IMR-90 (cell line): ENCODE measurements at regions not wholly inside any gene's neighbourhood (a gene's known extent, or its start where the extent isn't known, plus 50 kb on each side); places are given as distances from the start of the nearest gene placed in this dataset.

Source experiments
- ATAC-seq: fragments of 200-7000 bp; cut with Tn5 transposase; 2 replicates; pipeline ENCODE4 v1.9.1; 2020; ENCODE audit warnings: low read depth, mild to moderate bottlenecking, moderate library complexity
- BruUV-seq: library from RNA; stranded (reverse); fragments of 400-500 nt; replicated peaks from 2 replicates; lab custom pipeline; 2021; lab: Mats Ljungman, UMichigan
- CTCF ChIA-PET: fragments of 300-600 bp; formaldehyde crosslinking; extraction: SDS; loops from one replicate; lab custom pipeline; 2021; ENCODE audit warnings: antibody characterized with exemption; lab: Yijun Ruan, JAX
- POLR2A ChIA-PET: fragments of 300-600 bp; sonication (Branson Sonifier 250); formaldehyde crosslinking; loops from one replicate; lab custom pipeline; 2022; ENCODE audit warnings: antibody characterized with exemption; ENCODE audit not compliant: unreplicated experiment; lab: Charles Lee
- DNase-seq: peaks from one replicate; pipeline ENCODE4 v3.0.0; 2013
- H2AFZ ChIP-seq: replicated peaks from 2 replicates; pipeline ENCODE3; 2013; ENCODE audit warnings: low read length, mild to moderate bottlenecking; ENCODE audit not compliant: poor library complexity
- H2AK5ac ChIP-seq: 2 replicates; pipeline ENCODE4 v1.6.1; 2013; ENCODE audit warnings: low read depth, low read length, inconsistent platforms
- H2AK9ac ChIP-seq: replicated peaks from 2 replicates; pipeline ENCODE3; 2013; ENCODE audit warnings: mild to moderate bottlenecking, low read depth, low read length, moderate library complexity; ENCODE audit not compliant: poor library complexity
- H2BK120ac ChIP-seq: 2 replicates; pipeline ENCODE4 v1.6.1; 2013; ENCODE audit warnings: low read depth, low read length, inconsistent platforms
- H2BK15ac ChIP-seq: 3 replicates; pipeline ENCODE4 v1.6.1; 2013; ENCODE audit warnings: low read depth, low read length, inconsistent platforms
- H2BK20ac ChIP-seq: 2 replicates; pipeline ENCODE4 v1.6.1; 2013; ENCODE audit warnings: low read depth, mild to moderate bottlenecking, inconsistent platforms, low read length, moderate library complexity
- H2BK5ac ChIP-seq: 2 replicates; pipeline ENCODE4 v1.6.1; 2013; ENCODE audit warnings: mild to moderate bottlenecking, low read depth, low read length, inconsistent platforms; ENCODE audit not compliant: poor library complexity, severe bottlenecking
- H3K14ac ChIP-seq: replicated peaks from 2 replicates; pipeline ENCODE4 v1.6.1; 2013; ENCODE audit warnings: low read depth, low read length, inconsistent platforms
- H3K18ac ChIP-seq: 2 replicates; pipeline ENCODE4 v1.6.1; 2013; ENCODE audit warnings: low read depth, low read length, control low read depth
- H3K23ac ChIP-seq: 2 replicates; pipeline ENCODE4 v1.6.1; 2013; ENCODE audit warnings: low read depth, low read length, inconsistent platforms
- H3K27ac ChIP-seq: 2 replicates; pipeline ENCODE4 v1.5.1; 2013; ENCODE audit warnings: mild to moderate bottlenecking, control low read depth, low read length; ENCODE audit not compliant: insufficient read depth
- H3K27me3 ChIP-seq: 2 replicates; pipeline ENCODE4 v1.6.1; 2013; ENCODE audit warnings: low read length; ENCODE audit not compliant: control insufficient read depth, insufficient read depth
- H3K36me3 ChIP-seq: 2 replicates; pipeline ENCODE4 v1.6.1; 2013; ENCODE audit warnings: low read length, mixed read lengths; ENCODE audit not compliant: control insufficient read depth, insufficient read depth
- H3K4ac ChIP-seq: 2 replicates; pipeline ENCODE4 v1.6.1; 2013; ENCODE audit warnings: low read depth, low read length, inconsistent platforms
- H3K4me1 ChIP-seq: 2 replicates; pipeline ENCODE4 v1.6.1; 2013; ENCODE audit warnings: low read length, mixed read lengths; ENCODE audit not compliant: control insufficient read depth, insufficient read depth
- H3K4me2 ChIP-seq: 2 replicates; pipeline ENCODE4 v1.6.1; 2013; ENCODE audit warnings: low read depth, mild to moderate bottlenecking, control low read depth, low read length, moderate library complexity
- H3K4me3 ChIP-seq: 2 replicates; pipeline ENCODE4 v1.5.1; 2013; ENCODE audit warnings: low read depth, mild to moderate bottlenecking, control low read depth, low read length, moderate library complexity; ENCODE audit not compliant: insufficient read depth
- H3K56ac ChIP-seq: 2 replicates; pipeline ENCODE4 v1.6.1; 2013; ENCODE audit warnings: low read length, inconsistent platforms; ENCODE audit not compliant: insufficient read depth; ENCODE audit errors: extremely low read depth
- H3K79me1 ChIP-seq, 2 experiments: 2 replicates each; pipeline ENCODE4 v1.6.1; 2013; ENCODE audit warnings: low read length in 2 of 2, inconsistent platforms in 1 of 2, low read depth in 1 of 2
- H3K9ac ChIP-seq: 2 replicates; pipeline ENCODE4 v1.6.1; 2013; ENCODE audit warnings: low read depth, low read length, control low read depth
- H3K9me1 ChIP-seq: 2 replicates; pipeline ENCODE4 v1.6.1; 2013; ENCODE audit warnings: low read length, inconsistent platforms; ENCODE audit not compliant: insufficient read depth
- H3K9me3 ChIP-seq: 2 replicates; pipeline ENCODE4 v1.6.1; 2013; ENCODE audit warnings: low read length; ENCODE audit not compliant: control insufficient read depth, insufficient read depth
- H4K20me1 ChIP-seq: 2 replicates; pipeline ENCODE4 v1.6.1; 2013; ENCODE audit warnings: low read length, inconsistent platforms; ENCODE audit not compliant: insufficient read depth
- H4K5ac ChIP-seq: 2 replicates; pipeline ENCODE4 v1.6.1; 2013; ENCODE audit warnings: mild to moderate bottlenecking, low read depth, low read length, control low read depth
- H4K8ac ChIP-seq, 2 experiments: 2 replicates each; pipeline ENCODE4 v1.6.1; 2013; ENCODE audit warnings: low read depth in 2 of 2, low read length in 2 of 2, control low read depth in 1 of 2, inconsistent platforms in 1 of 2
- H4K91ac ChIP-seq: 2 replicates; pipeline ENCODE4 v1.6.1; 2013; ENCODE audit warnings: low read depth, low read length, inconsistent platforms; ENCODE audit not compliant: insufficient read depth
- ELK1 ChIP-seq: fragments of 150-350 bp; IDR thresholded peaks from 2 replicates; pipeline ENCODE4 v1.6.1; 2016; ENCODE audit warnings: low read depth, mild to moderate bottlenecking, low read length, moderate library complexity, borderline replicate concordance
- POLR2A ChIP-seq: IDR thresholded peaks from 2 replicates; pipeline ENCODE4 v1.6.1; 2012; ENCODE audit warnings: mild to moderate bottlenecking, low read depth, low read length
- RCOR1 ChIP-seq: IDR thresholded peaks from 2 replicates; pipeline ENCODE4 v1.6.1; 2012; ENCODE audit warnings: mild to moderate bottlenecking, low read length, improper control_type of control experiment; ENCODE audit not compliant: insufficient replicate concordance
- WGBS, 2 experiments: methylation state at CpG; one replicate each; pipeline versions ENCODE4 v1.1.5 to v1.1.7; 2013; ENCODE audit warnings: missing lambda C conversion rate in 2 of 2; ENCODE audit not compliant: insufficient read length in 1 of 2; ENCODE audit errors: extremely low coverage in 2 of 2; 5-methylcytosine and 5-hydroxymethylcytosine counted together
- dilution Hi-C: fragments of 300-500 bp; cut with HindIII; formaldehyde crosslinking; loops from one replicate; pipeline ENCODE4 v1.14.3; 2018; ENCODE audit warnings: low sequenced_read_pairs; ENCODE audit not compliant: unreplicated experiment
- in situ Hi-C: fragments of 300-500 bp; cut with MboI; formaldehyde crosslinking; loops from 3 replicates; pipeline ENCODE4 v1.14.3; 2019; ENCODE audit warnings: low sequenced_read_pairs, inconsistent platforms, mixed read lengths
- intact Hi-C: fragments of 100-400 bp; cut with micrococcal nuclease; formaldehyde crosslinking; loops from 2 replicates; pipeline ENCODE4 v1.10.0; 2022
- TF ChIP-seq, protein P1 (sequence below): conservative IDR thresholded peaks from 2 replicates; pipeline ENCODE4 v1.5.1; 2012; ENCODE audit warnings: mild to moderate bottlenecking, low read depth, low read length, improper control_type of control experiment

GRCh38 chr1:188877668-188878067 lies 1600.0 kb downstream of the BRINP3 start:
- H3K27me3 ChIP-seq = no peaks in the 10 kb centered on the region
- H2BK5ac ChIP-seq = no peak overlapping the region
- no peak overlapping the region for H3K9ac ChIP-seq
- no peak overlapping the region for H4K5ac ChIP-seq
- H3K18ac ChIP-seq = no peak overlapping the region
- no peak for ATAC-seq
- no peak overlapping the region for H3K4me2 ChIP-seq
- no peak overlapping the region for H2BK15ac ChIP-seq
- POLR2A ChIA-PET = no interaction called here
- no peak overlapping the region for H2AFZ ChIP-seq
- H3K56ac ChIP-seq = no peak overlapping the region
- intact Hi-C loops = no loop called here
- H3K9me3 ChIP-seq = no peaks in the 10 kb centered on the region
- no peak overlapping the region for H3K27ac ChIP-seq
- no peak overlapping the region for H3K23ac ChIP-seq
- H4K8ac ChIP-seq = no peak overlapping the region
- no peak overlapping the region for H2BK20ac ChIP-seq
- H3K4me3 ChIP-seq = no peak overlapping the region
- in situ Hi-C loops = no loop called here
- CTCF ChIA-PET = no interaction called here
- H4K20me1 ChIP-seq = no peaks in the 10 kb centered on the region
- no peaks in the 10 kb centered on the region for H3K36me3 ChIP-seq
- DNase-seq = no peak
- no TSS peak for BruUV-seq
- H2BK120ac ChIP-seq = no peak overlapping the region
- no peak overlapping the region for H3K14ac ChIP-seq
- no peak overlapping the region for H3K4ac ChIP-seq
- no peaks in the 10 kb centered on the region for H3K4me1 ChIP-seq
- H4K91ac ChIP-seq = no peak overlapping the region
- no peak overlapping the region for H2AK5ac ChIP-seq
- no peak overlapping the region for H2AK9ac ChIP-seq
- H3K9me1 ChIP-seq = no peaks in the 10 kb centered on the region
- no peaks in the 10 kb centered on the region for H3K79me1 ChIP-seq
- TF ChIP-seq ELK1 (no peak), POLR2A (no peak), RCOR1 (no peak)
- TF ChIP-seq, protein P1, sequence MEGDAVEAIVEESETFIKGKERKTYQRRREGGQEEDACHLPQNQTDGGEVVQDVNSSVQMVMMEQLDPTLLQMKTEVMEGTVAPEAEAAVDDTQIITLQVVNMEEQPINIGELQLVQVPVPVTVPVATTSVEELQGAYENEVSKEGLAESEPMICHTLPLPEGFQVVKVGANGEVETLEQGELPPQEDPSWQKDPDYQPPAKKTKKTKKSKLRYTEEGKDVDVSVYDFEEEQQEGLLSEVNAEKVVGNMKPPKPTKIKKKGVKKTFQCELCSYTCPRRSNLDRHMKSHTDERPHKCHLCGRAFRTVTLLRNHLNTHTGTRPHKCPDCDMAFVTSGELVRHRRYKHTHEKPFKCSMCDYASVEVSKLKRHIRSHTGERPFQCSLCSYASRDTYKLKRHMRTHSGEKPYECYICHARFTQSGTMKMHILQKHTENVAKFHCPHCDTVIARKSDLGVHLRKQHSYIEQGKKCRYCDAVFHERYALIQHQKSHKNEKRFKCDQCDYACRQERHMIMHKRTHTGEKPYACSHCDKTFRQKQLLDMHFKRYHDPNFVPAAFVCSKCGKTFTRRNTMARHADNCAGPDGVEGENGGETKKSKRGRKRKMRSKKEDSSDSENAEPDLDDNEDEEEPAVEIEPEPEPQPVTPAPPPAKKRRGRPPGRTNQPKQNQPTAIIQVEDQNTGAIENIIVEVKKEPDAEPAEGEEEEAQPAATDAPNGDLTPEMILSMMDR = no peak
- no CpG with 5 or more reads among the region's 2 CpGs for WGBS, 2 experiments
- dilution Hi-C loops = no loop called here
